H1 (cell line): ENCODE measurements at regions not wholly inside any gene's neighbourhood (a gene's known extent, or its start where the extent isn't known, plus 50 kb on each side); places are given as distances from the start of the nearest gene placed in this dataset.

Experiments used
- EP300 ChIP-seq, 2 experiments: IDR thresholded peaks; 1 replicate in 1 of 2; 2 replicates in 1 of 2; pipeline ENCODE4 v1.6.1; 2011 to 2012; ENCODE audit warnings: low read depth in 2 of 2, low read length in 2 of 2, mild to moderate bottlenecking in 2 of 2, borderline replicate concordance in 1 of 2, inconsistent platforms in 1 of 2, moderate library complexity in 1 of 2
- EZH2 ChIP-seq: fragments of 200-600 bp; sonication (generic); IDR thresholded peaks from 2 replicates; pipeline ENCODE4 v1.7.1; 2012; ENCODE audit warnings: low read depth, mild to moderate bottlenecking, moderate library complexity, low read length, inconsistent platforms; ENCODE audit not compliant: severe bottlenecking
- FOSL1 ChIP-seq: IDR thresholded peaks from 2 replicates; pipeline ENCODE4 v1.6.1; 2011; ENCODE audit warnings: mild to moderate bottlenecking, low read depth, low read length, moderate library complexity; ENCODE audit not compliant: insufficient read depth
- POLR2A ChIP-seq, 2 experiments: IDR thresholded peaks; 1 replicate in 1 of 2; 2 replicates in 1 of 2; pipeline ENCODE4 v1.6.1; 2011; ENCODE audit warnings: low read depth in 2 of 2, low read length in 2 of 2, mild to moderate bottlenecking in 2 of 2; ENCODE audit errors: control extremely low read depth in 1 of 2
- POLR2AphosphoS5 ChIP-seq: IDR thresholded peaks from 2 replicates; pipeline ENCODE4 v1.6.1; 2011; ENCODE audit warnings: low read depth, low read length
- RFX5 ChIP-seq: IDR thresholded peaks from 2 replicates; pipeline ENCODE4 v1.6.1; 2011; ENCODE audit warnings: low read depth, low read length, improper control_type of control experiment, borderline replicate concordance
- SP2 ChIP-seq: IDR thresholded peaks from 2 replicates; pipeline ENCODE4 v1.6.1; 2012; ENCODE audit warnings: mild to moderate bottlenecking, low read length, inconsistent platforms
- SRF ChIP-seq: IDR thresholded peaks from 2 replicates; pipeline ENCODE4 v1.6.1; 2011; ENCODE audit warnings: mild to moderate bottlenecking, low read depth, low read length, moderate library complexity
- TAF1 ChIP-seq: IDR thresholded peaks from 2 replicates; pipeline ENCODE4 v1.6.1; 2011; ENCODE audit warnings: mild to moderate bottlenecking, low read depth, low read length
- ZNF274 ChIP-seq: IDR thresholded peaks from 2 replicates; pipeline ENCODE4 v1.7.0; 2012; ENCODE audit warnings: low read length, borderline replicate concordance; ENCODE audit errors: extremely low read depth
- TF ChIP-seq, protein P1 (sequence below), 3 experiments: IDR thresholded peaks; 1 replicate in 2 of 3; 2 replicates in 1 of 3; pipeline versions ENCODE4 v1.5.1 to v1.6.1; 2011; ENCODE audit warnings: low read length in 3 of 3, mild to moderate bottlenecking in 3 of 3, inconsistent platforms in 2 of 3, low read depth in 1 of 3, moderate library complexity in 1 of 3; ENCODE audit not compliant: insufficient read depth in 1 of 3; ENCODE audit errors: control extremely low read depth in 1 of 3
- TF ChIP-seq, protein P2 (sequence below): IDR thresholded peaks from 2 replicates; pipeline ENCODE4 v1.6.1; 2011; ENCODE audit warnings: low read depth, mild to moderate bottlenecking, low read length; ENCODE audit not compliant: insufficient read depth
- TF ChIP-seq, protein P3 (sequence below): IDR thresholded peaks from 2 replicates; pipeline ENCODE4 v1.6.1; 2012; ENCODE audit warnings: inconsistent platforms

DNA sequence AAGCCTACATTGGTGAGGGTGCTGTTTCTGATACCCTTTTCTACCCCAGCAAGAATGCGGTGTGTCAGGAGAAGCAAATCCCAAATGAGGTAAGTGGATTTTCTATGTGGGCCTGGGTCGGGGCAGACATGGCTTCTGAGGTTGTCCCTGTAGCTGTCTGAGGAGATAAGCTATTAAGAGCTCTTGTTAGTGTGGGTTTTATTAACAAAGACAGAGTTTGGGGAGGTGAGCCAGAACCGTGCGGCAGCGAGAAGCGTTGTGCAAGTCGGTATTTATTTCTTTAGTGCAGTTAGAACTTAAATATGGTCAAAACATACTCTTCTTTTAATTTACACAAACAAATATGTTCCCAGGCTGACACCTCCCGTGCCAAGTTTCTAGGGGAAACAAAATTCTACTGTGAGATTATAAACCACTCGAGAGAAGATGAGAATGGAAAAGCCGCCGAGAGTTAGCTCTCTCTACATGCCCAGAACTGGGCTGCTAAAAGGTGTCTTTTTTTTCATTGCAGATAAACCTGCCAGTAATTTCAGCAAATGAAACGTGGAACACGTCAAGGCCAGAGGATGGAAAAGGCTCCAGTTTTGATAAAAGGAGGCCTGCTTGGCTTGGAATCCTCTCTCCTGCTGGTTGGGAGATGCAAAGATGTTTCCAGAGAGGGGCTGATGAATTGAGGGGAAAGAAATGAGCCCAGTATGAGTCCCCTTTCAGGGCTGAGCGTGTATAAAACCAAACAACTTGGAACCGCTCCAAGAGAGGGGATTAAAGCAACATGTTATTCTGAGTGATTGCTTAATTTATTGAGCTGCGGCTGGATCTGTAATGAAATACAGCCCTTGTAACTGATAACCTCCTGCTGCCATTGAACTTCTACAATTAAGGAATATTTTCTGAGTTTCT lies 254.6 kb downstream of the MRTFB start:
- no peak for TF ChIP-seq ZNF274
- TF ChIP-seq, protein P1, sequence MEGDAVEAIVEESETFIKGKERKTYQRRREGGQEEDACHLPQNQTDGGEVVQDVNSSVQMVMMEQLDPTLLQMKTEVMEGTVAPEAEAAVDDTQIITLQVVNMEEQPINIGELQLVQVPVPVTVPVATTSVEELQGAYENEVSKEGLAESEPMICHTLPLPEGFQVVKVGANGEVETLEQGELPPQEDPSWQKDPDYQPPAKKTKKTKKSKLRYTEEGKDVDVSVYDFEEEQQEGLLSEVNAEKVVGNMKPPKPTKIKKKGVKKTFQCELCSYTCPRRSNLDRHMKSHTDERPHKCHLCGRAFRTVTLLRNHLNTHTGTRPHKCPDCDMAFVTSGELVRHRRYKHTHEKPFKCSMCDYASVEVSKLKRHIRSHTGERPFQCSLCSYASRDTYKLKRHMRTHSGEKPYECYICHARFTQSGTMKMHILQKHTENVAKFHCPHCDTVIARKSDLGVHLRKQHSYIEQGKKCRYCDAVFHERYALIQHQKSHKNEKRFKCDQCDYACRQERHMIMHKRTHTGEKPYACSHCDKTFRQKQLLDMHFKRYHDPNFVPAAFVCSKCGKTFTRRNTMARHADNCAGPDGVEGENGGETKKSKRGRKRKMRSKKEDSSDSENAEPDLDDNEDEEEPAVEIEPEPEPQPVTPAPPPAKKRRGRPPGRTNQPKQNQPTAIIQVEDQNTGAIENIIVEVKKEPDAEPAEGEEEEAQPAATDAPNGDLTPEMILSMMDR (IDR thresholded peaks at IDR 0.05; ENCODE audit: control extremely low read depth in 1 of 3, insufficient read depth in 1 of 3, low read depth in 1 of 3, low read length in 3 of 3), result no peak
- no peak for TF ChIP-seq TAF1
- TF ChIP-seq SP2, result no peak
- TF ChIP-seq EP300 (IDR thresholded peaks at IDR 0.05; ENCODE audit: borderline replicate concordance in 1 of 2, low read depth in 2 of 2, low read length in 2 of 2), result no peak
- TF ChIP-seq, protein P2, sequence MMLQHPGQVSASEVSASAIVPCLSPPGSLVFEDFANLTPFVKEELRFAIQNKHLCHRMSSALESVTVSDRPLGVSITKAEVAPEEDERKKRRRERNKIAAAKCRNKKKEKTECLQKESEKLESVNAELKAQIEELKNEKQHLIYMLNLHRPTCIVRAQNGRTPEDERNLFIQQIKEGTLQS, result no peak
- TF ChIP-seq POLR2A (IDR thresholded peaks at IDR 0.05; ENCODE audit: control extremely low read depth in 1 of 2, low read depth in 2 of 2, low read length in 2 of 2), result no peak
- TF ChIP-seq, protein P3, sequence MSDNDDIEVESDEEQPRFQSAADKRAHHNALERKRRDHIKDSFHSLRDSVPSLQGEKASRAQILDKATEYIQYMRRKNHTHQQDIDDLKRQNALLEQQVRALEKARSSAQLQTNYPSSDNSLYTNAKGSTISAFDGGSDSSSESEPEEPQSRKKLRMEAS, result no peak
- no peak for TF ChIP-seq RFX5
- TF ChIP-seq POLR2AphosphoS5, result no peak
- no peak for TF ChIP-seq FOSL1
- TF ChIP-seq EZH2, result no peak
- no peak for TF ChIP-seq SRF
